ENCODE measurements at regions not wholly inside any gene's neighbourhood (a gene's known extent, or its start where the extent isn't known, plus 50 kb on each side); places are given as distances from the start of the nearest gene placed in this dataset.

- no peak for TF ChIP-seq CTCF (conservative IDR thresholded peaks at IDR 0.05 in 1 of 2, IDR thresholded peaks at IDR 0.05 in 1 of 2; ENCODE audit: low read depth in 1 of 2, low read length in 2 of 2)
- no peak for TF ChIP-seq EZH2 (IDR thresholded peaks at IDR 0.05; ENCODE audit: low read length, missing control alignments)
Observed at GRCh38 chr12:22744197-22744596, 119.2 kb downstream of the ETNK1 start.
